ENCODE measurements at regions not wholly inside any gene's neighbourhood (a gene's known extent, or its start where the extent isn't known, plus 50 kb on each side); places are given as distances from the start of the nearest gene placed in this dataset.

DNA sequence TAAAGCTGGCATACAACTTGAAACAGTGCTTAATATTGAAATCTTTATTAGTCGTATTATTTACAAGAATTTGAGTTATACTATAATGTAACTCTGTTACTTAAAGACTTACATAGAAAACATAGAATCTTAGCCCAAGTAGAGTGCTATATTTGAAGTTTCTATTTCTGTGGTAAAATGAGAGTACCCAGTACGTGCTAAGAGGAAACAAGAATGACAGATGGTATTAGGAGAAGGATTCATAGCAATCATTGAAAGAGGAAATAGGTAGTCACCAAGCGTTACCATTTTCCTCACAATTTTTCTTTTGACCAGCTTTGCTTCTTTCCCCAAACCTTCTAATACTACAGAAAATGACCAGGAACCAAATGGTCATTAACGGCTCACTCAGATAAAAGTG lies 412.1 kb upstream of the GRIA3 start:
- intact Hi-C loops (cut with DNase I), result no loop called here
- H3K36me3 ChIP-seq, result no peaks in the 10 kb centered on the region
- H3K9me3 ChIP-seq, result no peaks in the 10 kb centered on the region
- no peak overlapping the region for H3K27ac ChIP-seq
- TF ChIP-seq POLR2A (IDR thresholded peaks at IDR 0.05), result no peak
- TF ChIP-seq, protein P1, sequence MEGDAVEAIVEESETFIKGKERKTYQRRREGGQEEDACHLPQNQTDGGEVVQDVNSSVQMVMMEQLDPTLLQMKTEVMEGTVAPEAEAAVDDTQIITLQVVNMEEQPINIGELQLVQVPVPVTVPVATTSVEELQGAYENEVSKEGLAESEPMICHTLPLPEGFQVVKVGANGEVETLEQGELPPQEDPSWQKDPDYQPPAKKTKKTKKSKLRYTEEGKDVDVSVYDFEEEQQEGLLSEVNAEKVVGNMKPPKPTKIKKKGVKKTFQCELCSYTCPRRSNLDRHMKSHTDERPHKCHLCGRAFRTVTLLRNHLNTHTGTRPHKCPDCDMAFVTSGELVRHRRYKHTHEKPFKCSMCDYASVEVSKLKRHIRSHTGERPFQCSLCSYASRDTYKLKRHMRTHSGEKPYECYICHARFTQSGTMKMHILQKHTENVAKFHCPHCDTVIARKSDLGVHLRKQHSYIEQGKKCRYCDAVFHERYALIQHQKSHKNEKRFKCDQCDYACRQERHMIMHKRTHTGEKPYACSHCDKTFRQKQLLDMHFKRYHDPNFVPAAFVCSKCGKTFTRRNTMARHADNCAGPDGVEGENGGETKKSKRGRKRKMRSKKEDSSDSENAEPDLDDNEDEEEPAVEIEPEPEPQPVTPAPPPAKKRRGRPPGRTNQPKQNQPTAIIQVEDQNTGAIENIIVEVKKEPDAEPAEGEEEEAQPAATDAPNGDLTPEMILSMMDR (IDR thresholded peaks at IDR 0.05), result no peak
- ATAC-seq (no peak), DNase-seq (no peak)
- H3K27me3 ChIP-seq, result no peaks in the 10 kb centered on the region
- H3K4me1 ChIP-seq, result no peaks in the 10 kb centered on the region
- 40% methylated on average over 4 of the region's 4 CpGs for WGBS (ENCODE audit: insufficient coverage, low coverage, low lambda C conversion rate, missing lambda C conversion rate)
- no peak overlapping the region for H3K4me3 ChIP-seq

DNA sequence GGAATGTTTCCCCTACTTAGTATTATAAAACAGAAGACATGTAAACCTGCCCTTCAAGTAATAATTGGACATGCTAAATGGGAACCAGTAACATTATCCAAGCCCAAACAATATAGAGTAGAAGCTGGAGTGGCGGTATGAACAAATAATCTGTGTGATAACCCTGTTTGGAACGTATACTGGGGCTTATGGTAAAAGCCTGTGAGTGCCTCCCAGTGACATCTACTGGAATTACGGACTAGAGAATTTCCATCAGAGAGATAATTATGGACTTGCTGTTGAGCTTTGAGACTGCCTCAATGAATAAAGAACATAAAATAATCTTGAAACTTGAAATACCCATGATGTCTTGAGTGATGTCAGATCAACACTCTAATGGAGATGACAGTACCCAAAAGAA lies 406.3 kb upstream of the GRIA3 start:
- Histone ChIP-seq H3K4me1 (no peaks in the 10 kb centered on the region), H3K4me3 (no peak overlapping the region), H3K27ac (no peak overlapping the region), H3K9me3 (no peaks in the 10 kb centered on the region), H3K27me3 (no peaks in the 10 kb centered on the region), H3K36me3 (no peaks in the 10 kb centered on the region)
- no peak for DNase-seq
- intact Hi-C loops (cut with DNase I), result no loop called here
- no peak for ATAC-seq
- WGBS (ENCODE audit: insufficient coverage, low coverage, low lambda C conversion rate, missing lambda C conversion rate), result 38% methylated on average over 3 of the region's 3 CpGs
- TF ChIP-seq POLR2A (IDR thresholded peaks at IDR 0.05), result no peak
- TF ChIP-seq, protein P1 (IDR thresholded peaks at IDR 0.05), result peak in 3 of 4 donors; percentile 10 to 30 (median 15)

DNA sequence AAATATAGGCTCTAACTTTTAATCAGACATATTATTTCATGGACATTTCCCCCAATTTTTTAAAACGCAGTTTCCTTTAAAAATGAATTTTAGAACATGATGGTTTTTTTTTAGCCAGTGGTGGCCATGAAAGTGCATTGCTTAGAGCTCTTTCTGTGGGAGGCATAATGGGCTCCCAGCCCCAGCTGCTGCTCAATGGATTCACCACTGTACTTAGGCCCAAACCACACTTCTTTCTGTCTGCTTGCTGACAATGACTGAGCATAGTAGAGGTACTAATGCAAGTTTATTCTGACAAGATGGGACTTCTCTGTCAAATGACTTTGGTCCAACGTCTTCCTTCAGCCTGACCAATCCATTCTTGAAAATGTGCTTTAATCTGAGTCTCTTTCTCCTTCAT lies 400.2 kb upstream of the GRIA3 start:
- 48% methylated on average over 2 of the region's 2 CpGs for WGBS (ENCODE audit: insufficient coverage, low coverage, low lambda C conversion rate, missing lambda C conversion rate)
- no peaks in the 10 kb centered on the region for H3K27me3 ChIP-seq
- H3K36me3 ChIP-seq, result no peaks in the 10 kb centered on the region
- H3K9me3 ChIP-seq, result no peaks in the 10 kb centered on the region
- H3K27ac ChIP-seq, result no peak overlapping the region
- TF ChIP-seq, protein P1 (IDR thresholded peaks at IDR 0.05), result no peak
- TF ChIP-seq POLR2A (IDR thresholded peaks at IDR 0.05), result no peak
- no peak overlapping the region for H3K4me3 ChIP-seq
- intact Hi-C loops (cut with DNase I), result no loop called here
- ATAC-seq (no peak), DNase-seq (no peak)
- no peaks in the 10 kb centered on the region for H3K4me1 ChIP-seq

DNA sequence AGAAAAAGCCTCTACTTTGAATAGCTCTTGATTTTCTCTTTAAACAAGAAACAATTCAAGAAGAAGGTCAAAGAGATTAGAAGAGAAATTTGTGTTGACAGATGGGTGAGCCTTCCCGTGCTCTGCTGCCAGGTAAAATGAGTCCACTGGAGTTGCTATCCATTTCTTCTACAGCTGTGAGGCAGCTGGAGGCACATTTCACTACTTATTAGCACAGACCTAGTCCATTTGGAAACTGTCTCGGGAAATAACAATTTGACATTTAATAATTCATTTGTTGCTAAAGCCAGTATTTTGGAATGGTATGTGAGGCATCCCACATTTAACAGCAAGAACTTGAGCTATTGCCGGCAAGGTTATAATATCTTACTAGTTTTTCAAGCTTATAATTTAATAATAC lies 396.8 kb upstream of the GRIA3 start:
- Histone ChIP-seq H3K36me3 (no peaks in the 10 kb centered on the region), H3K27ac (no peak overlapping the region), H3K4me3 (no peak overlapping the region), H3K9me3 (no peaks in the 10 kb centered on the region), H3K27me3 (no peaks in the 10 kb centered on the region), H3K4me1 (no peaks in the 10 kb centered on the region)
- ATAC-seq (no peak), DNase-seq (no peak)
- 53% methylated on average over 3 of the region's 3 CpGs for WGBS (ENCODE audit: insufficient coverage, low coverage, low lambda C conversion rate, missing lambda C conversion rate)
- TF ChIP-seq POLR2A (IDR thresholded peaks at IDR 0.05), result no peak
- TF ChIP-seq, protein P1 (IDR thresholded peaks at IDR 0.05), result no peak
- intact Hi-C loops (cut with DNase I), result no loop called here

DNA sequence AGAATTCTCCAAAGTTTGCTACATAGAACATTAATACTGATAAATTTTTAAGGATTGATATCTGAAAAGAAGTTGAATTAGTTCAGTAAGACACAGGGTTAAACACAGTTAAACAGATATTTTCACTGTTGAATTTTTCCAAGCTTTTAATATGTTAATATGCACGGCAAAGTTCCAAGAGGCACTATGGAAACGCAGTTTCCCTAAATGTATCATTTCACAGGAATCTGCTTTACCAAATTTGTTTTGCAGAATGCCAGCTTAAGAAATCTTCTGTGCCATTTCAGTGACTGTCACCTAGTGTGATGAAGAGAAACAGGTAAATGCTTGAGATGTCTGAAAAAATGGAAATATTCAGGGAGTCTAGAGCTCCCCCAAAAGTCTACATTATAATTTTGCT lies 395.9 kb upstream of the GRIA3 start:
- H3K9me3 ChIP-seq, result no peaks in the 10 kb centered on the region
- ATAC-seq, result no peak
- no peaks in the 10 kb centered on the region for H3K27me3 ChIP-seq
- H3K4me3 ChIP-seq, result no peak overlapping the region
- no peaks in the 10 kb centered on the region for H3K4me1 ChIP-seq
- intact Hi-C loops (cut with DNase I), result no loop called here
- no peak for TF ChIP-seq POLR2A (IDR thresholded peaks at IDR 0.05)
- TF ChIP-seq, protein P1 (IDR thresholded peaks at IDR 0.05), result no peak
- H3K36me3 ChIP-seq, result no peaks in the 10 kb centered on the region
- no peak overlapping the region for H3K27ac ChIP-seq
- DNase-seq, result no peak
- 50% methylated on average over 2 of the region's 2 CpGs for WGBS (ENCODE audit: insufficient coverage, low coverage, low lambda C conversion rate, missing lambda C conversion rate)
